Naive thymus-derived CD4-positive, alpha-beta T cell (primary cell): ENCODE measurements at regions not wholly inside any gene's neighbourhood (a gene's known extent, or its start where the extent isn't known, plus 50 kb on each side); places are given as distances from the start of the nearest gene placed in this dataset.

ENCODE experiments used
- ATAC-seq: fragments of 150-1000 bp; cut with Tn5 transposase; 2 replicates; pipeline ENCODE4 v1.10.0; 2021; ENCODE audit warnings: mild to moderate bottlenecking, moderate library complexity
- CTCF ChIA-PET: fragments of 350-600 bp; sonication (Branson Sonifier 250); formaldehyde crosslinking; loops from one replicate; lab custom pipeline; 2021; ENCODE audit warnings: antibody characterized with exemption; lab: Charles Lee
- POLR2A ChIA-PET: fragments of 350-600 bp; sonication (Branson Sonifier 250); formaldehyde crosslinking; loops from one replicate; lab custom pipeline; 2021; ENCODE audit warnings: antibody characterized with exemption, inconsistent platforms; lab: Charles Lee
- DNase-seq, 9 donors: peaks; one replicate each; pipeline versions ENCODE4 v3.0.0 to v3.0.0-alpha.2; 2020 to 2022; ENCODE audit warnings: mixed read lengths in 1 of 9
- H3K27ac ChIP-seq: one replicate; pipeline ENCODE4 v1.7.0; 2013; ENCODE audit warnings: mild to moderate bottlenecking, low read depth, low read length, moderate library complexity
- H3K27me3 ChIP-seq, 2 donors: one replicate each; pipeline ENCODE4 v1.7.0; 2013; ENCODE audit warnings: low read length in 2 of 2, mild to moderate bottlenecking in 2 of 2, moderate library complexity in 2 of 2; ENCODE audit not compliant: control insufficient read depth in 2 of 2, insufficient read depth in 2 of 2
- H3K36me3 ChIP-seq, 3 experiments: 1 replicate in 2 of 3; 2 replicates in 1 of 3; pipeline ENCODE4 v1.7.0; 2013; ENCODE audit warnings: low read length in 3 of 3, mild to moderate bottlenecking in 3 of 3, moderate library complexity in 1 of 3; ENCODE audit not compliant: insufficient read depth in 3 of 3, control insufficient read depth in 2 of 3
- H3K4me1 ChIP-seq, 2 donors: one replicate each; pipeline ENCODE4 v1.7.0; 2013; ENCODE audit warnings: low read length in 2 of 2, mild to moderate bottlenecking in 2 of 2, moderate library complexity in 1 of 2; ENCODE audit not compliant: control insufficient read depth in 2 of 2, insufficient read depth in 2 of 2
- H3K4me3 ChIP-seq: 2 replicates; pipeline ENCODE4 v1.7.0; 2013; ENCODE audit warnings: mild to moderate bottlenecking, low read length
- H3K9me3 ChIP-seq, 3 experiments: 1 replicate in 2 of 3; 2 replicates in 1 of 3; pipeline ENCODE4 v1.7.0; 2013; ENCODE audit warnings: low read length in 3 of 3; ENCODE audit not compliant: control insufficient read depth in 2 of 3
- H3K27ac Mint-ChIP-seq, 9 donors: one replicate each; pipeline ENCODE4 v1.8.0; 2020 to 2022; ENCODE audit warnings: mixed read lengths in 9 of 9, mild to moderate bottlenecking in 8 of 9, moderate library complexity in 5 of 9, inconsistent platforms in 2 of 9
- H3K27me3 Mint-ChIP-seq, 5 donors: one replicate each; pipeline ENCODE4 v1.8.0; 2021 to 2022; ENCODE audit warnings: mixed read lengths in 5 of 5, mild to moderate bottlenecking in 1 of 5
- H3K36me3 Mint-ChIP-seq, 5 donors: one replicate each; pipeline ENCODE4 v1.8.0; 2020 to 2022; ENCODE audit warnings: mixed read lengths in 5 of 5, mild to moderate bottlenecking in 3 of 5, inconsistent platforms in 1 of 5
- H3K4me1 Mint-ChIP-seq, 7 donors: one replicate each; pipeline ENCODE4 v1.8.0; 2020 to 2022; ENCODE audit warnings: mixed read lengths in 7 of 7, mild to moderate bottlenecking in 3 of 7, inconsistent platforms in 1 of 7
- H3K4me3 Mint-ChIP-seq, 10 donors: one replicate each; pipeline ENCODE4 v1.8.0; 2020 to 2022; ENCODE audit warnings: mild to moderate bottlenecking in 10 of 10, mixed read lengths in 10 of 10, moderate library complexity in 6 of 10, inconsistent platforms in 2 of 10
- H3K9me3 Mint-ChIP-seq, 11 donors: one replicate each; pipeline ENCODE4 v1.8.0; 2020 to 2022; ENCODE audit warnings: mixed read lengths in 11 of 11, mild to moderate bottlenecking in 4 of 11, inconsistent platforms in 1 of 11, moderate library complexity in 1 of 11
- intact Hi-C, 2 donors: fragments of 100-400 bp; cut with micrococcal nuclease; formaldehyde crosslinking; loops; one replicate each; pipeline ENCODE4 v1.15.1; 2023

DNA sequence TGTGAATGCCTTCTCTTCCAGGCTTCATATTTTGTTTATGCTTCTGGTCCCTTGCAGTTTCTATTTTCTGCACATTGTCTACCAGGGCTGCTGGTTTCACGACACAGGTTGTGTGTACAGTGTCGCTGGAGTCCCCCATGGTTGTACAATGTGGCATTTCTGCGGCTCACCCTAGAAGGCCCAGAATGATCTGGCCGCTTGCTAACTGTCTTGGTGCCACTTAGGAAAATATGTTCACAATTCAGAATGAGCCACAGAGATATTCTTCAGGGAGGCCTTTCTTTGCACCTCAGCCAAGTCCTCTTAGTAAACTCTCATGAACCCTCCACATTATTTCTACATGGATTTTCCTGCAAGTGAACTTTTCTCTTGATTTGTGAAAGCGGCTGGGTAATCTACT, 195.4 kb downstream of the SUDS3 start:
- Histone ChIP-seq H3K27me3 (no peaks in the 10 kb centered on the region), H3K9me3 (no peaks in the 10 kb centered on the region), H3K4me3 (no peak overlapping the region), H3K27ac (no peak overlapping the region), H3K36me3 (no peaks in the 10 kb centered on the region), H3K4me1 (no peaks in the 10 kb centered on the region)
- intact Hi-C loops = no loop called here
- ChIA-PET POLR2A (no interaction called here), CTCF (no interaction called here)
- Mint-ChIP-seq H3K36me3 (peaks cover 0 to 5% (median 0%) of the 10 kb centered on the region in 5 donors), H3K4me1 (no peaks in the 10 kb centered on the region), H3K27ac (no peak overlapping the region), H3K4me3 (no peak overlapping the region), H3K9me3 (peaks cover 0 to 26% (median 7%) of the 10 kb centered on the region in 11 donors), H3K27me3 (peaks cover 0 to 11% (median 0%) of the 10 kb centered on the region in 5 donors)
- ATAC-seq (no peak), DNase-seq (no peak)

DNA sequence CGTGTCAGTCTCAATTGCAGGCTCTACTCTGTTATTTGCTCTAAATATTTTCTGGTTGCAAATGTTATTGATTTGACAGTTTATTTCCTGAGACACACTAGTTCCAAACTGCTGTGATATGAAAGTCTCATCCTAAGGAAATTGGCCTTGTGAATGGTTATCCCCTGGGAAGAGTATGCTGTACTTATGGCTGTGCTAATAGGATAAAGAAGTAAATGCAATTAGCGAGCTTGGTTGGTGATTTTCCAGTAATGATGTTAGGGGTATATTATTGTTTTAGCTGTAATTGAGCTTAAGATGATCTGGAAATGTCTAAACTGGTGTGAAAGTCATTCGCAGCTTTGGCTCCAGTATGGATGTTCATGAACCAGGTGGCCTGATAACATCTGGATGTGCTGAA, 197.9 kb downstream of the SUDS3 start:
- ATAC-seq = no peak
- Mint-ChIP-seq H3K4me1 (no peaks in the 10 kb centered on the region), H3K9me3 (peaks cover 0 to 24% (median 6%) of the 10 kb centered on the region in 11 donors), H3K36me3 (peaks cover 0 to 5% (median 0%) of the 10 kb centered on the region in 5 donors), H3K4me3 (no peak overlapping the region), H3K27me3 (peaks cover 0 to 11% (median 0%) of the 10 kb centered on the region in 5 donors), H3K27ac (no peak overlapping the region)
- CTCF ChIA-PET = no interaction called here
- no peaks in the 10 kb centered on the region for H3K4me1 ChIP-seq
- POLR2A ChIA-PET = no interaction called here
- no peak overlapping the region for H3K4me3 ChIP-seq
- H3K36me3 ChIP-seq = no peaks in the 10 kb centered on the region
- intact Hi-C loops = no loop called here
- DNase-seq = no peak
- H3K27me3 ChIP-seq = no peaks in the 10 kb centered on the region
- no peak overlapping the region for H3K27ac ChIP-seq
- H3K9me3 ChIP-seq = no peaks in the 10 kb centered on the region

DNA sequence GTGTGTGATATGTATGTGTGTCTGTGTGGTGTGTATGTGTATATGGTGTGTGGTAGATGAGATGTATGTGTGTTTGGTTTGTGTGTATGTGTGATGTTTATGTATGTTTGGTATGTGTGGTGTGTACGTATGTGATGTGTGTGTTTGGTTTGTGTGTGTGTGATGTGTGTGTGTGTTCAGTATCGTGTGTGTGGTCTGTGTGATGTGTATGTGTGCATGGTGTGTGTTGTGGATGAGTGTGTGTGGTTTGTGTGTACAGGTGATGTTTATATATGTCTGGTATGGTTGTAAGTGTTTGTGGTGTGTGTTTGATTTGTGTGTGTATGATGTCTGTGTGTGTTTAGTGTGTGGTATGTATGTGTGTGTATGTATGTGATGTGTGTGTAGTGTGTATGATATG, 199.4 kb downstream of the SUDS3 start:
- POLR2A ChIA-PET = no interaction called here
- DNase-seq = no peak

DNA sequence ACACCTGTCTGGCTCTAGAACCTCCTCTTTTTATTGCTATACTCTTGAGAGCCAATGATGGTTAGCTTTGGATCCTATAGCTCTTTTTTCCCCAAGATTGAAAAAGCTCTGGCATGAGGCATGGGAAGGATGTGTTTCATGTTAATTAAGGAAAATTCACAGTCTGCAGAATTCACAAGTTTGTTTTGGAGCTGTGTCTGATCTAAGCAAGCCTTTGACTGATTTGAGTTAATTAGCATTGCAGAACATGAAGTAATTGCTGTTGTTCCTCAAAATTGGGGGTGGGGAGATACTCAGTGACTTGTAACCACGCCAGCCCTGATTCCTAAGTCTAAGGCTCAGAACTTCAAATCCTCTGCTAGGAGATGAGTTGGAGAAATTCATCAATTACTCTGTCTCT, 205.0 kb downstream of the SUDS3 start:
- Histone ChIP-seq H3K9me3 (peaks cover 0 to 1% (median 0%) of the 10 kb centered on the region in 3 experiments), H3K36me3 (no peaks in the 10 kb centered on the region), H3K27ac (no peak overlapping the region), H3K4me1 (no peaks in the 10 kb centered on the region), H3K27me3 (no peaks in the 10 kb centered on the region), H3K4me3 (no peak overlapping the region)
- ChIA-PET CTCF (no interaction called here), POLR2A (no interaction called here)
- intact Hi-C loops = no loop called here
- H3K36me3 Mint-ChIP-seq = no peaks in the 10 kb centered on the region
- DNase-seq (no peak), ATAC-seq (no peak)
- no peak overlapping the region for H3K4me3 Mint-ChIP-seq
- H3K9me3 Mint-ChIP-seq = peaks cover 0 to 6% (median 0%) of the 10 kb centered on the region in 11 donors
- H3K4me1 Mint-ChIP-seq = no peaks in the 10 kb centered on the region
- peaks cover 0 to 7% (median 4%) of the 10 kb centered on the region in 5 donors for H3K27me3 Mint-ChIP-seq
- no peak overlapping the region for H3K27ac Mint-ChIP-seq

More for the DNA sequence above, 199.4 kb downstream of the SUDS3 start:
- H3K4me1 Mint-ChIP-seq = no peaks in the 10 kb centered on the region
- Histone ChIP-seq H3K36me3 (no peaks in the 10 kb centered on the region), H3K9me3 (no peaks in the 10 kb centered on the region), H3K27ac (no peak overlapping the region), H3K27me3 (no peaks in the 10 kb centered on the region), H3K4me1 (no peaks in the 10 kb centered on the region), H3K4me3 (no peak overlapping the region)
- H3K36me3 Mint-ChIP-seq = peaks cover 0 to 5% (median 0%) of the 10 kb centered on the region in 5 donors
- intact Hi-C loops = no loop called here
- no peak overlapping the region for H3K4me3 Mint-ChIP-seq
- H3K9me3 Mint-ChIP-seq = peaks cover 0 to 17% (median 6%) of the 10 kb centered on the region in 11 donors
- CTCF ChIA-PET = no interaction called here
- H3K27me3 Mint-ChIP-seq = peaks cover 0 to 11% (median 0%) of the 10 kb centered on the region in 5 donors
- ATAC-seq = no peak
- no peak overlapping the region for H3K27ac Mint-ChIP-seq

DNA sequence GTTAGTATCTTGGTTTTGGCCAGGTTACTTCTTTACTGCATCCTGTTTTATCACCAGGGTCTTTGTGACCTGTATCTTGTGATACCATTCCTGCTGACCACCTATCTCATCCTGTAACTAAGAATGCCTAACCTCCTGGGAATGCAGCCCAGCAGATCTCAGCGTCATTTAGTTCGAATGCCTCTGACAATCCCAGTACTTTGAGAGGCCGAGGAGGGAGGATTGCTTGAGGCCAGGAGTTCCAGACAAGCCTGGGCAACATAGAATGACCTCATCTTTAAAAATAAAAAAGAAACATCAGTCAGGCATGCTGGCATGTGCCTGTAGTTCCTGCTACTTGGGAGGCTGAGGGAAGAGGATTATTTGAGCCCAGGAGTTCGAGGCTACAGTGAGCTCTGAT, 206.5 kb downstream of the SUDS3 start:
- Mint-ChIP-seq H3K27me3 (peaks cover 0 to 13% (median 4%) of the 10 kb centered on the region in 5 donors), H3K4me3 (no peak overlapping the region), H3K36me3 (no peaks in the 10 kb centered on the region), H3K27ac (no peak overlapping the region), H3K9me3 (peaks cover 0 to 11% (median 6%) of the 10 kb centered on the region in 11 donors), H3K4me1 (no peaks in the 10 kb centered on the region)
- no peaks in the 10 kb centered on the region for H3K4me1 ChIP-seq
- no peak overlapping the region for H3K4me3 ChIP-seq
- ChIA-PET POLR2A (no interaction called here), CTCF (no interaction called here)
- ATAC-seq (no peak), DNase-seq (no peak)
- H3K27me3 ChIP-seq = no peaks in the 10 kb centered on the region
- intact Hi-C loops = no loop called here
- peaks cover 0 to 5% (median 0%) of the 10 kb centered on the region in 3 experiments for H3K9me3 ChIP-seq
- no peaks in the 10 kb centered on the region for H3K36me3 ChIP-seq
- H3K27ac ChIP-seq = no peak overlapping the region

DNA sequence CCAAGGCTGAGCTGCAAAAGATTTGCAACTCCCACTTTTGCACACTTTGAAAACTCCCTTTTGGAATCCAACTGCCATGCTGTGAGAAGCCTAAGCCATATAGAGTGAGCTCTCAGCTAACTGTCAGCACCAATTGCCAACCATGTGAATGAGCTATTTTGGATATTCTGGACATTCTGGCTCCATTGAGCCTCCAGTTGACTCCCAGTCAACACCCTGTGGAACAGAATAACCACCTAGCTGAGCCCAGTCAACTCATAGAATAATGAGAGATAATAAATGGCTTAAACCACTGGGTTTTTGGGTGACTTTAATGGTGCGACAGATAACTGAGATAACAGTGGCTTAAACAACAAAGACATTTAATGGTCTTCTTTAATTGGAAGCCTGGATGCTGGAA, 210.1 kb downstream of the SUDS3 start:
- CTCF ChIA-PET = no interaction called here
- intact Hi-C loops = no loop called here
- POLR2A ChIA-PET = interaction anchor here (0.5 kb wide), 1 partner anchor 42 kb away, joined by 5 read pairs; no protein-coding TSS in a partner anchor
- H3K4me3 Mint-ChIP-seq = no peak overlapping the region
- H3K27ac Mint-ChIP-seq = no peak overlapping the region
- no peaks in the 10 kb centered on the region for H3K4me1 Mint-ChIP-seq
- DNase-seq = no peak
- no peaks in the 10 kb centered on the region for H3K36me3 Mint-ChIP-seq
- H3K4me3 ChIP-seq = no peak overlapping the region
- ATAC-seq = no peak
- H3K4me1 ChIP-seq = no peaks in the 10 kb centered on the region
- H3K27ac ChIP-seq = no peak overlapping the region
- peaks cover 0 to 19% (median 6%) of the 10 kb centered on the region in 5 donors for H3K27me3 Mint-ChIP-seq
- H3K36me3 ChIP-seq = no peaks in the 10 kb centered on the region
- H3K9me3 ChIP-seq = peaks cover 0 to 5% (median 0%) of the 10 kb centered on the region in 3 experiments
- no peaks in the 10 kb centered on the region for H3K27me3 ChIP-seq
- peaks cover 0 to 15% (median 6%) of the 10 kb centered on the region in 11 donors for H3K9me3 Mint-ChIP-seq

DNA sequence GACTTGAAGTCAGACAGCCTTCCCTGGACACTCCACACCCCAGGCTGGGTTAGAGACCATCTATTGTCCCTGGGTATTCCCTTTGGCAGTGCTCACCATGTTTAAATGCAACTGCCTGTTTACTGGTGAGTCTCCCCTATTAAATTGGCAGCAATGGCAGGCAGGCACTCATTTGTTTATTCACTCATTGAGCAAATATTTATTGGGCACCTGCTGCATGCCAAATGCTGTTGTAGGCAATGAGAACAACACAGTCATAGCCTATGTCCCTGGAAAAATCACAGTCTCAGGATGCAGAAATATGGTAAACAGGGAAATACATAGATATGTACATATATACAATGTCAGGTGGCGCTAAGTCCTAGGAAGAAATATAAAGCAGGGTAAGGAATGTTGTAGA, 212.8 kb downstream of the SUDS3 start:
- H3K4me3 Mint-ChIP-seq = no peak overlapping the region
- Histone ChIP-seq H3K4me1 (no peaks in the 10 kb centered on the region), H3K27ac (no peak overlapping the region), H3K36me3 (no peaks in the 10 kb centered on the region), H3K27me3 (no peaks in the 10 kb centered on the region), H3K4me3 (no peak overlapping the region), H3K9me3 (peaks cover 0 to 5% (median 0%) of the 10 kb centered on the region in 3 experiments)
- no peaks in the 10 kb centered on the region for H3K4me1 Mint-ChIP-seq
- peaks cover 0 to 15% (median 1%) of the 10 kb centered on the region in 11 donors for H3K9me3 Mint-ChIP-seq
- ATAC-seq = no peak
- H3K27me3 Mint-ChIP-seq = peaks cover 0 to 17% (median 6%) of the 10 kb centered on the region in 5 donors
- POLR2A ChIA-PET = no interaction called here
- CTCF ChIA-PET = no interaction called here
- intact Hi-C loops = no loop called here
- H3K27ac Mint-ChIP-seq = no peak overlapping the region
- H3K36me3 Mint-ChIP-seq = no peaks in the 10 kb centered on the region
- no peak for DNase-seq
